A549 (cell line): ENCODE measurements at regions not wholly inside any gene's neighbourhood (a gene's known extent, or its start where the extent isn't known, plus 50 kb on each side); places are given as distances from the start of the nearest gene placed in this dataset.

Source experiments
- ATAC-seq, 2 experiments: fragments of 200-7000 bp in 1 of 2; fragments of >200 bp in 1 of 2; cut with Nextera tagmentation in 1 of 2; cut with Tn5 transposase in 1 of 2; 3 replicates each; pipeline versions ENCODE4 v1.8.0 to v1.9.1; 2018 to 2020; ENCODE audit warnings: mild to moderate bottlenecking in 1 of 2, moderate library complexity in 1 of 2
- CTCF ChIA-PET: fragments of 300-600 bp; sonication (Branson Sonifier 250); formaldehyde crosslinking; extraction: SDS; loops from one replicate; lab custom pipeline; 2021; ENCODE audit warnings: antibody characterized with exemption, inconsistent platforms; lab: Yijun Ruan, JAX
- POLR2A ChIA-PET: fragments of 350-600 bp; formaldehyde crosslinking; extraction: SDS; loops from one replicate; lab custom pipeline; 2021; ENCODE audit warnings: antibody characterized with exemption, inconsistent platforms; lab: Yijun Ruan, JAX
- DNase-seq, 2 experiments: peaks; one replicate each; pipeline versions ENCODE4 v3.0.0 to v3.0.0-alpha.2; 2011 to 2016; ENCODE audit warnings: low read depth in 1 of 2, low spot score in 1 of 2
- FAIRE-seq: peaks from 2 replicates; lab custom pipeline; 2011; peaks lifted over from hg19 to GRCh38; lab: Jason Lieb, UNC
- H3K27ac ChIP-seq, 2 experiments: fragments of >200 bp; sonication (Bioruptor Twin); formaldehyde crosslinking; 3 replicates each; pipeline ENCODE4 v1.5.1; 2016 to 2017
- H3K4me1 ChIP-seq: fragments of >200 bp; sonication (Bioruptor Twin); formaldehyde crosslinking; 3 replicates; pipeline ENCODE4 v1.6.1; 2016
- H3K4me2 ChIP-seq: fragments of >200 bp; sonication (Bioruptor Twin); formaldehyde crosslinking; 3 replicates; pipeline ENCODE4 v1.6.1; 2016
- H3K4me3 ChIP-seq: fragments of >200 bp; sonication (Bioruptor Twin); formaldehyde crosslinking; 3 replicates; pipeline ENCODE4 v1.5.1; 2016
- H3K9me3 ChIP-seq: fragments of >200 bp; sonication (Bioruptor Twin); formaldehyde crosslinking; 3 replicates; pipeline ENCODE4 v1.6.1; 2016
- BHLHE40 ChIP-seq: IDR thresholded peaks from 2 replicates; pipeline ENCODE4 v1.6.1; 2012; ENCODE audit warnings: low read depth, low read length, inconsistent platforms
- CBX2 ChIP-seq: fragments of 200-600 bp; sonication (generic); IDR thresholded peaks from 2 replicates; pipeline ENCODE4 v1.6.1; 2016; ENCODE audit warnings: low read depth, mild to moderate bottlenecking, borderline replicate concordance
- CBX8 ChIP-seq: fragments of 200-600 bp; sonication (generic); IDR thresholded peaks from 2 replicates; pipeline ENCODE4 v1.6.1; 2016
- CHD2 ChIP-seq: fragments of 150-350 bp; IDR thresholded peaks from 2 replicates; pipeline ENCODE4 v1.6.1; 2014; ENCODE audit warnings: low read length; ENCODE audit not compliant: partially characterized antibody
- FOSB ChIP-seq: fragments of 250-450 bp; sonication (Bioruptor Pico); IDR thresholded peaks from 2 replicates; pipeline ENCODE4 v1.5.0; 2020; ENCODE audit warnings: mild to moderate bottlenecking, moderate library complexity
- FOSL2 ChIP-seq, 2 experiments: fragments of 450-650 bp in 1 of 2; fragments of >200 bp in 1 of 2; sonication (Bioruptor Twin) in 1 of 2; formaldehyde crosslinking; IDR thresholded peaks; 2 replicates each; pipeline versions ENCODE4 v1.5.0 to v1.6.1; 2016 to 2020; ENCODE audit warnings: mild to moderate bottlenecking in 1 of 2, moderate library complexity in 1 of 2
- FOXS1 ChIP-seq: fragments of 250-450 bp; sonication (Bioruptor Pico); IDR thresholded peaks from 2 replicates; pipeline ENCODE4 v1.5.0; 2020; ENCODE audit warnings: mild to moderate bottlenecking, moderate library complexity
- HOXB5 ChIP-seq: fragments of 250-450 bp; sonication (Bioruptor Pico); IDR thresholded peaks from 2 replicates; pipeline ENCODE4 v1.5.0; 2020; ENCODE audit warnings: mild to moderate bottlenecking, moderate library complexity
- JUNB ChIP-seq: fragments of >200 bp; sonication (Bioruptor Twin); formaldehyde crosslinking; IDR thresholded peaks from 2 replicates; pipeline ENCODE4 v1.6.1; 2016
- KDM1A ChIP-seq: fragments of 200-600 bp; sonication (generic); IDR thresholded peaks from 2 replicates; pipeline ENCODE4 v1.6.1; 2016; ENCODE audit warnings: low read depth, mild to moderate bottlenecking
- KDM5A ChIP-seq: fragments of 200-600 bp; sonication (generic); IDR thresholded peaks from 2 replicates; pipeline ENCODE4 v1.6.1; 2016; ENCODE audit warnings: antibody characterized with exemption, mild to moderate bottlenecking
- MAFK ChIP-seq: fragments of 450-650 bp; IDR thresholded peaks from 2 replicates; pipeline ENCODE4 v1.6.1; 2014; ENCODE audit not compliant: partially characterized antibody
- NFE2L2 ChIP-seq: fragments of 150-350 bp; conservative IDR thresholded peaks from 2 replicates; pipeline ENCODE4 v1.6.1; 2014; ENCODE audit warnings: low read length
- POLR2A ChIP-seq: IDR thresholded peaks from 2 replicates; pipeline ENCODE4 v1.6.1; 2012; ENCODE audit warnings: mild to moderate bottlenecking, low read length
- TFCP2L1 ChIP-seq: fragments of 250-450 bp; sonication (Bioruptor Pico); IDR thresholded peaks from 2 replicates; pipeline ENCODE4 v1.5.0; 2021; ENCODE audit warnings: mild to moderate bottlenecking
- ZFP36 ChIP-seq: fragments of 450-650 bp; IDR thresholded peaks from 2 replicates; pipeline ENCODE4 v1.6.1; 2014; ENCODE audit warnings: borderline replicate concordance; ENCODE audit not compliant: partially characterized antibody
- WGBS: methylation state at CpG from one replicate; pipeline ENCODE4 v1.1.6; 2017; ENCODE audit errors: missing lambda C conversion rate; 5-methylcytosine and 5-hydroxymethylcytosine counted together
- TF ChIP-seq, protein P1 (sequence below): fragments of 450-650 bp; IDR thresholded peaks from 2 replicates; pipeline ENCODE4 v1.6.1; 2014; ENCODE audit warnings: antibody characterized with exemption
- TF ChIP-seq, protein P2 (sequence below): IDR thresholded peaks from 2 replicates; pipeline ENCODE4 v1.6.1; 2012
- TF ChIP-seq, protein P3 (sequence below): fragments of 150-350 bp; IDR thresholded peaks from 2 replicates; pipeline ENCODE4 v1.6.1; 2014; ENCODE audit warnings: low read depth, mild to moderate bottlenecking, low read length
- TF ChIP-seq, protein P4 (sequence below): fragments of >200 bp; sonication (Bioruptor Twin); formaldehyde crosslinking; IDR thresholded peaks from 2 replicates; pipeline ENCODE4 v1.6.1; 2016
- TF ChIP-seq, protein P5 (sequence below): IDR thresholded peaks from 2 replicates; pipeline ENCODE4 v1.6.1; 2012
- TF ChIP-seq, protein P6 (sequence below): fragments of 200-600 bp; sonication (generic); IDR thresholded peaks from 2 replicates; pipeline ENCODE4 v1.6.1; 2016; ENCODE audit warnings: antibody characterized with exemption, mild to moderate bottlenecking, moderate library complexity

DNA sequence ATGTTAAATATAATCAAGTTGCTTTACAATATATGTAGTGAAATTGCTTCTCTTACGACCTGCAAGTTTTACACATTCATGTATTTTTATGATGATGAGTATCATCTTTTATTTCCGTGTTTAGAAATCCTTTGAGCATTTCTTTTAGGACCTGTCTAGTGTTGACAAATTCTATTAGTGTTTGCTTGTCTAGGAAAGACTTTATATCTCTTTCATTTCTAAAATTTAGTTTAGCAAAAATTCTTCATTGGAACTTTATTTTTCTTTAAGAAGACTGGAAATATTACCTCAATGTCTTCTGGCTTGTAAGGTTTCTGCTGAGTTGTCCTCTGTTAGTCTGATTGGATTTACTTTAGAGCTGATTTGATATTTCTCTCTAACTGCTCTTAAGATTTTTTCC, 920.9 kb upstream of the CTNND2 start:
- no peak overlapping the region for H3K27ac ChIP-seq
- FAIRE-seq, result no peak
- POLR2A ChIA-PET, result no interaction called here
- H3K4me3 ChIP-seq, result no peak overlapping the region
- TF ChIP-seq KDM5A, result no peak
- TF ChIP-seq, all 56 proteins: peak for 0
- Histone ChIP-seq H3K4me2 (no peak overlapping the region), H3K4me1 (no peaks in the 10 kb centered on the region), H3K9me3 (peaks cover 8% of the 10 kb centered on the region; the same call in 1 of the 3 replicates)
- CTCF ChIA-PET, result no interaction called here
- ATAC-seq, result no peak
- DNase-seq, result no peak
- WGBS, result 1% methylated on average over 2 of the region's 2 CpGs

DNA sequence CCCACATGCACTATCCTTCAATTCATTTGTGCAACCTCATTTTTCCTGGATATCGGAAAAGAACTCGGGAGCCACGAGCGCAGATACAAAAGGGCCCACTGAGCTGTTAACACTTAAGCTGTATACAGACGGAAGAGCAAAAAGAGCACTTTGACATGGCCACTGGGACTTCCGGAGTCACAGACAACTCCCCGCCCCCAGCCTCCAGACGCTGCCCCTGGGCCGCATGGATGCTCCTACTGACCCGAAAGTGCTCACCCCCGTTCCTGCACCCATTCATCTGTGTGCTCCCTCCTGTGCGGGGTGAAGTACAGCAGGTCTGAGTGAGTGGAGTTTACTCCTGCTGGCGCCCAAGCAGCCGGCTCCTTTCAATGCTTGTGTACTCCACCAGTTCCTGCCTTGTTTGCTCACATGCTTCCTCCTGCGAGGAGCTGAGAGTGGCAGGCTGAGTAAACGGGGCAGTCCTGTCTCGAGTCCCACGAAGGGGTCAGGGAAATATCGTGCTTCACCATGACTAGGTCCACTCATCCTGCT, 901.0 kb upstream of the CTNND2 start:
- WGBS, result 41% methylated on average over 12 of the region's 19 CpGs
- Histone ChIP-seq H3K27ac (no peak overlapping the region), H3K4me1 (no peaks in the 10 kb centered on the region), H3K4me3 (no peak overlapping the region), H3K4me2 (no peak overlapping the region), H3K9me3 (no peaks in the 10 kb centered on the region)
- TF ChIP-seq, protein P1, sequence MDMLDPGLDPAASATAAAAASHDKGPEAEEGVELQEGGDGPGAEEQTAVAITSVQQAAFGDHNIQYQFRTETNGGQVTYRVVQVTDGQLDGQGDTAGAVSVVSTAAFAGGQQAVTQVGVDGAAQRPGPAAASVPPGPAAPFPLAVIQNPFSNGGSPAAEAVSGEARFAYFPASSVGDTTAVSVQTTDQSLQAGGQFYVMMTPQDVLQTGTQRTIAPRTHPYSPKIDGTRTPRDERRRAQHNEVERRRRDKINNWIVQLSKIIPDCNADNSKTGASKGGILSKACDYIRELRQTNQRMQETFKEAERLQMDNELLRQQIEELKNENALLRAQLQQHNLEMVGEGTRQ, result no peak
- ChIA-PET CTCF (no interaction called here), POLR2A (no interaction called here)
- ATAC-seq (no peak), DNase-seq (no peak), FAIRE-seq (no peak)

DNA sequence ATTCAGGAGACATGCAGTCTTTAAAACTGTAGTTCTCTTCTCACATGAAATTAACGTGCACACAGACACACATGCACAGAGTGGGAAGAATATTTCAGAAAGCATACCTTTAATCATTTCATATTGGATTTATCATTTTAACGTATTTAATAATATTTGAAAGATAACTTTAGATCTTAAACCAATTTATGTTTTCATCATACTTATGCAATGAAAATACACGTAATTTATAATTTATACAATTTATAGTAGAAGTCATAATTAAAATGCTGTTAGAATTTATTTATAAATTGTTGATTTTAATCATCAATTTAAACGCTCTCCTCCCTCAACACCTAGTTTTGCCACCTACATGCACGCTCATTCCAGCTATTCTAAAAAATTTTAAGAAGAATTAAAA, 894.9 kb upstream of the CTNND2 start:
- Histone ChIP-seq H3K9me3 (no peaks in the 10 kb centered on the region; the same call in 2 of the 3 replicates), H3K4me2 (no peak overlapping the region), H3K4me1 (no peaks in the 10 kb centered on the region), H3K27ac (no peak overlapping the region), H3K4me3 (no peak overlapping the region)
- CTCF ChIA-PET, result no interaction called here
- POLR2A ChIA-PET, result no interaction called here
- no peak for FAIRE-seq
- no peak for DNase-seq
- no peak for ATAC-seq
- WGBS, result 31% methylated on average over 5 of the region's 5 CpGs
- TF ChIP-seq, protein P2, sequence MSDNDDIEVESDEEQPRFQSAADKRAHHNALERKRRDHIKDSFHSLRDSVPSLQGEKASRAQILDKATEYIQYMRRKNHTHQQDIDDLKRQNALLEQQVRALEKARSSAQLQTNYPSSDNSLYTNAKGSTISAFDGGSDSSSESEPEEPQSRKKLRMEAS, result no peak
- TF ChIP-seq HOXB5 (CRISPR knock-in tag) (no peak), MAFK (no peak), NFE2L2 (no peak), JUNB (no peak), FOXS1 (CRISPR knock-in tag) (no peak), ZFP36 (no peak), CHD2 (no peak), FOSL2 (IDR thresholded peaks at IDR 0.05) (no peak), FOSL2 (CRISPR knock-in tag; IDR thresholded peaks at IDR 0.05) (no peak), CBX2 (no peak), POLR2A (no peak), FOSB (CRISPR knock-in tag) (no peak), KDM1A (no peak), TFCP2L1 (CRISPR knock-in tag) (no peak), BHLHE40 (no peak), CBX8 (no peak)
- TF ChIP-seq, protein P3, sequence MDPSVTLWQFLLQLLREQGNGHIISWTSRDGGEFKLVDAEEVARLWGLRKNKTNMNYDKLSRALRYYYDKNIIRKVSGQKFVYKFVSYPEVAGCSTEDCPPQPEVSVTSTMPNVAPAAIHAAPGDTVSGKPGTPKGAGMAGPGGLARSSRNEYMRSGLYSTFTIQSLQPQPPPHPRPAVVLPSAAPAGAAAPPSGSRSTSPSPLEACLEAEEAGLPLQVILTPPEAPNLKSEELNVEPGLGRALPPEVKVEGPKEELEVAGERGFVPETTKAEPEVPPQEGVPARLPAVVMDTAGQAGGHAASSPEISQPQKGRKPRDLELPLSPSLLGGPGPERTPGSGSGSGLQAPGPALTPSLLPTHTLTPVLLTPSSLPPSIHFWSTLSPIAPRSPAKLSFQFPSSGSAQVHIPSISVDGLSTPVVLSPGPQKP, result no peak
- TF ChIP-seq, protein P4, sequence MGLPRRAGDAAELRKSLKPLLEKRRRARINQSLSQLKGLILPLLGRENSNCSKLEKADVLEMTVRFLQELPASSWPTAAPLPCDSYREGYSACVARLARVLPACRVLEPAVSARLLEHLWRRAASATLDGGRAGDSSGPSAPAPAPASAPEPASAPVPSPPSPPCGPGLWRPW, result no peak
- TF ChIP-seq, protein P5, sequence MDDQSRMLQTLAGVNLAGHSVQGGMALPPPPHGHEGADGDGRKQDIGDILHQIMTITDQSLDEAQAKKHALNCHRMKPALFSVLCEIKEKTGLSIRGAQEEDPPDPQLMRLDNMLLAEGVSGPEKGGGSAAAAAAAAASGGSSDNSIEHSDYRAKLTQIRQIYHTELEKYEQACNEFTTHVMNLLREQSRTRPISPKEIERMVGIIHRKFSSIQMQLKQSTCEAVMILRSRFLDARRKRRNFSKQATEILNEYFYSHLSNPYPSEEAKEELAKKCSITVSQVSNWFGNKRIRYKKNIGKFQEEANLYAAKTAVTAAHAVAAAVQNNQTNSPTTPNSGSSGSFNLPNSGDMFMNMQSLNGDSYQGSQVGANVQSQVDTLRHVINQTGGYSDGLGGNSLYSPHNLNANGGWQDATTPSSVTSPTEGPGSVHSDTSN, result no peak
- TF ChIP-seq, protein P6, sequence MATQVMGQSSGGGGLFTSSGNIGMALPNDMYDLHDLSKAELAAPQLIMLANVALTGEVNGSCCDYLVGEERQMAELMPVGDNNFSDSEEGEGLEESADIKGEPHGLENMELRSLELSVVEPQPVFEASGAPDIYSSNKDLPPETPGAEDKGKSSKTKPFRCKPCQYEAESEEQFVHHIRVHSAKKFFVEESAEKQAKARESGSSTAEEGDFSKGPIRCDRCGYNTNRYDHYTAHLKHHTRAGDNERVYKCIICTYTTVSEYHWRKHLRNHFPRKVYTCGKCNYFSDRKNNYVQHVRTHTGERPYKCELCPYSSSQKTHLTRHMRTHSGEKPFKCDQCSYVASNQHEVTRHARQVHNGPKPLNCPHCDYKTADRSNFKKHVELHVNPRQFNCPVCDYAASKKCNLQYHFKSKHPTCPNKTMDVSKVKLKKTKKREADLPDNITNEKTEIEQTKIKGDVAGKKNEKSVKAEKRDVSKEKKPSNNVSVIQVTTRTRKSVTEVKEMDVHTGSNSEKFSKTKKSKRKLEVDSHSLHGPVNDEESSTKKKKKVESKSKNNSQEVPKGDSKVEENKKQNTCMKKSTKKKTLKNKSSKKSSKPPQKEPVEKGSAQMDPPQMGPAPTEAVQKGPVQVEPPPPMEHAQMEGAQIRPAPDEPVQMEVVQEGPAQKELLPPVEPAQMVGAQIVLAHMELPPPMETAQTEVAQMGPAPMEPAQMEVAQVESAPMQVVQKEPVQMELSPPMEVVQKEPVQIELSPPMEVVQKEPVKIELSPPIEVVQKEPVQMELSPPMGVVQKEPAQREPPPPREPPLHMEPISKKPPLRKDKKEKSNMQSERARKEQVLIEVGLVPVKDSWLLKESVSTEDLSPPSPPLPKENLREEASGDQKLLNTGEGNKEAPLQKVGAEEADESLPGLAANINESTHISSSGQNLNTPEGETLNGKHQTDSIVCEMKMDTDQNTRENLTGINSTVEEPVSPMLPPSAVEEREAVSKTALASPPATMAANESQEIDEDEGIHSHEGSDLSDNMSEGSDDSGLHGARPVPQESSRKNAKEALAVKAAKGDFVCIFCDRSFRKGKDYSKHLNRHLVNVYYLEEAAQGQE, result no peak
